ENCODE measurements at regions not wholly inside any gene's neighbourhood (a gene's known extent, or its start where the extent isn't known, plus 50 kb on each side); places are given as distances from the start of the nearest gene placed in this dataset.
"Not testable (repeated sequence)": the region's sequence is repeated elsewhere in the genome, so short reads cannot be mapped to it uniquely, and the experiment has no call there.

GRCh38 chr20:6321235-6321634 is 198.4 kb upstream of the FERMT1 start:
- not testable (repeated sequence) for DNase-seq (ENCODE audit: low spot score)

GRCh38 chr20:6311841-6312655 is 189.2 kb upstream of the FERMT1 start:
- DNase-seq (ENCODE audit: low spot score), result no peak

DNA sequence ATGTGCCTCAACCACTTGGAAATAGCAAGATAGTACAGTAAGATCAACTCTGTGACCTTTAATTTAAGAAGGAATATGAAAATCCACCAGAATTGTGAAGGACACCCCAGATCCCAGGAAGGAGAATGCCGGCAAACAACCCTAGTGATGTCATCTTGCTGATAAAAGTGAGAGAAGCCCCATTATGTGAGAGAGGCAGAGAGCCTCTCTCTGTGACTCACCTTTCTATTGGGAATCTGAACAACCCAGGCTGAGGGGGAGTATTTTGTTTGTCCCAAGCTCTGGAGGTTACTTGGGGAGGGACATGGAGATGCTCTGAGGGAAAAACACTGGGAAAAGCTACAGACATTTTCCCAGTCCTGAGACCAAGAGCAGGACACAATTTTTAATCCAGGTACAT is 188.3 kb upstream of the FERMT1 start:
- no peak for DNase-seq (ENCODE audit: low spot score)

DNA sequence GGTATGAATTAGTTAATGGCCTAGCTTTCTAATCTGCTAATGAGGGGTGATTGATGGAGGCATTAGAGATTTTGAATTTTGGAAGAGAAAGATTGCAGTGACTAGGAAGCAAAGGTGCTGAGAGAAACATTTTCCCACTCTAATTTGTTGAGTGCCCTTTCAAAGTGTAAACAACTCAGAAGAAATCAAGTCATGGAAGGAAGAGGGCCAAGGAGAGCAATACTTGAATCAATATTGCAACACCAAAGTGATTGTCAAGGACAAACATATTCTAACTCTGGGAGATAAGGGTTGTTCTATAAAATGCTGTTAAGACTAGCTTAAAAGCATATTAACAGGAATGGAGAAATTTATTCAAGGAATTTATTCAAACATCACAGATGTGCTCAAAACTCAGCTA is 182.7 kb upstream of the FERMT1 start:
- DNase-seq (ENCODE audit: low spot score), result no peak

GRCh38 chr20:6302041-6302440 is 179.2 kb upstream of the FERMT1 start:
- no peak for DNase-seq (ENCODE audit: low spot score)

DNA sequence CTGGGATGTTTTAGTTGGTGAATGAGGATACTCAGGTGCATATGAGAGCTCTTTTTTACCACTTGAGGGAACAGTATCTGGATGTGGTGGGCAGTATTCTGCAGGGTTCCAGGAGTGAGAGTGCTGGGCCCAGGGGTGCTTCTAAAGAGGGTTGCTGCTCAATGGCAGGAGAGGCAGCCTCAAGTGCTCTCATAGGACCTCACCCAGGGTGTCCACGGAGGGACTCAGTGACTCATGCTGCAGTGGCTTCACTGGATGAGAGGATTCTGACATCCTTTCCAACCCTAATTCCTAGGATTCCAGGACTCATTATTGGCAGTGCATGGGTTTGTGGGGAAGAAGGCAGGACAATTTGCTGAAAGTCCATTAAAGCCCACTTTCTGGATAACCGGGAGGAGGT is 176.6 kb upstream of the FERMT1 start:
- no peak for DNase-seq (ENCODE audit: low spot score)

DNA sequence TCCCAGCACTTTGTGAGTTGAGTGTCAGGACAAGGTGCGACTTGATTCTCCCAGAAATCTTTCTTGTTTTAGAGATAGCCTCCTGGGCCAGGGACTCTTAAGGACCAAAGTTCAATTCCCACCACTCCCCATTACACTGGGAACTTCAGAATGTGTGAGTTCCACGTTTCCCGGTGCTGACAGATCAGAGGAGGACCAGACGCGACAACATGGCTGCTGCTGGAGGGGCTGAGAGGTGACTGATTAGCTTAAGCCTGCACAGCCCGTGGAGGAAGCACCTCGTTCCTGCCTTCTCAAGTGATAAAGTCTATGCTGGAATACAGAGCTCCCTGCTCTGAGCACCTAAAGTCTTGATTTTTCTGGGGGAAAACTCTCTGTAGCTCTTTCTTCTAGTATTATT is 175.2 kb upstream of the FERMT1 start:
- DNase-seq (ENCODE audit: low spot score), result no peak

DNA sequence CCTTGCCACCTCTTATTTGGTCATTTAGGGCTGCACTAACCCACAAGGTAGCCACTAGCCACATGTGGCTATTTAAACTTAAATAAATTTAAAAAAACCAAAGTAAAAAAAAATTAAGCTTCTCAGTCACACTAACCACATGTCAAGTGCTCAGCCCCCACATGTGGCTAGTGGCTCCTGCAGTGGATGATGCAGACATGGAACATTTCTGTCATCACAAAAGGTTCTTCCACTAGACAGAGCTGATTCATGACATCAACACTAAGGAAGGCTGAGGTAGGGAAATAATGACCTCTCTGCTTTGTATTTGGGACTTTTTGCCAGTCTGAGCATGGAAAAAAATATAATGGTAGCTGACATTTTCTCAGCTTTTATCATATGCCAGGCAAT is 173.0 kb upstream of the FERMT1 start:
- DNase-seq (ENCODE audit: low spot score), result no peak

- no peak for DNase-seq (ENCODE audit: low spot score)
Observed at GRCh38 chr20:6295127-6295866, 172.5 kb upstream of the FERMT1 start.

DNA sequence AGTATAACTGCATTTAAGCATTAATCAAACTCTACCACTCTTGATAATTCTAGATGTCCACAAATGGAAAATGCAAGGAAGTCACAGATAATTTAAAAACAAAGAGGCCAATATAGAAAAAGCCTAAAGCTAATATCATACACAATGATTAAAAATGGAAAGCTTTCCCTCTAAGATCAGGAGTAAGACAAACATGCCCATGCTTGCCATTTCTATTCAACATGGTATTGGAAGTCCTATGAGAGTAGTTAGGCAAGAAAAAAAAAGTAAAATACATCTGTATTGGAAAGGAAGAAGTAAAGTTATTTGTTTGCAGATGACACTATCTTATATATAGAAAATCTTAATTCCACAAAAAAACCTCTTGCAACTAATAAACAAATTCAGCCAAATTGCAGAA is 164.6 kb upstream of the FERMT1 start:
- no peak for DNase-seq (ENCODE audit: low spot score)

DNA sequence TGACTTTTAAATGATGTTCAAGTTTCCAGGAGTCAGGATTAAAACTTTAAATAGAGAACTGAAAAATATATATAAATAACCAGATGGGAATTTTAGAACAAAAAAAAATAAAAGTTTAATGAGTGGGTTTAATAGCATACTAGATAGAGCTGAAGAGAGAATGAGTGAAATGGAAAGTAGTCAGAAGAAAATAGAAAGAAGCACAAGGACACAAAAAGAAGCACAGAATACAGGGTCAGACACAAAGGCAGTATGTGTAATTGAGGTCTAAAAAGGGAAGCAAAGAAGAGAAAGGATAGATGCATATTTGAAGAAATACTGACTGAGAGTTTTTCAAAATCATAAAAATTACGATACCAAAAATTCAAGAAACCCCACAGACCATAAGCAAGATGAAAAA is 159.8 kb upstream of the FERMT1 start:
- no peak for DNase-seq (ENCODE audit: low spot score)

GRCh38 chr20:6277661-6278240 is 154.9 kb upstream of the FERMT1 start:
- no peak for DNase-seq (ENCODE audit: low spot score)

DNA sequence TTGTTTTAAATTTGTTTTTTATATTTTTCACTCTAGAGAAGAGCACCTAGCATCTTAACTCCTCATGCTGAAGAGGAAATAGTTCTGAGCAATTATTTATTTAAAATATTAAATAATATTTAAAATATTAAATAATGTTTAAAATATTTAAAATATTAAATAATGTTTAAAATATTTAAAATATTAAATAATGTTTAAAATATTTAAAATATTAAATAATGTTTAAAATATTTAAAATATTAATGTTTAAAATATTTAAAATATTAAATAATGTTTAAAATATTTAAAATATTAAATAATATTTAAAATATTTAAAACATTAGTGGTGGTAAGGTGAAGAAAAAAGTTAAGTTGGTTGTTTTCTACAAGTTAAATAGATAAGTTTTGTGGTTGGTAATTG is 147.6 kb upstream of the FERMT1 start:
- not testable (repeated sequence) for DNase-seq (ENCODE audit: low spot score)

DNA sequence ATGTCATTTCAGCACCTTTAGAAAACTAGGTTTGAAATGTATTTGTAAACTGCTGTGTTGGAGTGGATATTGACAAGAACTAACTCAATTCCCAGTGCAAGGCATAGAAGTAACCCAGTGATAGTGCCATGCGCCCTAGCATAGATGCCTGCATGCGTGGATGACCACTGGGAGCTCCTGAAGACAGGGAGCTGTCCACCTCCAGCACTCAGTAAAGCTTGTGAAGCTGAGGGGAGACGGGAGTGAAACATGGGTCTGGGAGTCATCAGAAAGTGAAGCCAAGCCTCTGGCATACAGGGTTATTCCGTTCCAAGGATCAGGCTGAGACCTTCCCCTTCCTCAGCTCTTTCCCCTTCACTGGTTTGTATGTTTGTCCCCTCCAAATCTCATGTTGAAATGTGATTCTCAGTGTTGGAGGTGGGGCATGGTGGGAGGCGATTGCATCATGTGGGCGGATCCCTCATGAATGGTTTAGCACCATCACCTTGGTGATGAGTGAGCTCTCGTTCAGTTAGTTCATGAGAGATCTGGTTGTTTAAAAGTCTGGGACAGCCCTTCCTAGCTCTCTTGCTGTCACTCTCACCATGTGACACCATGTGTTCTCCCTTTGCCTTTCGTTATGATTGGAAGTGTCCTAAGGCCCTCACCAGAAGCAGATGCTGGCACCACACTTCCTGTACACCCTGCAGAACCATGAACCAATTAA is 146.5 kb upstream of the FERMT1 start:
- no peak for DNase-seq (ENCODE audit: low spot score)

DNA sequence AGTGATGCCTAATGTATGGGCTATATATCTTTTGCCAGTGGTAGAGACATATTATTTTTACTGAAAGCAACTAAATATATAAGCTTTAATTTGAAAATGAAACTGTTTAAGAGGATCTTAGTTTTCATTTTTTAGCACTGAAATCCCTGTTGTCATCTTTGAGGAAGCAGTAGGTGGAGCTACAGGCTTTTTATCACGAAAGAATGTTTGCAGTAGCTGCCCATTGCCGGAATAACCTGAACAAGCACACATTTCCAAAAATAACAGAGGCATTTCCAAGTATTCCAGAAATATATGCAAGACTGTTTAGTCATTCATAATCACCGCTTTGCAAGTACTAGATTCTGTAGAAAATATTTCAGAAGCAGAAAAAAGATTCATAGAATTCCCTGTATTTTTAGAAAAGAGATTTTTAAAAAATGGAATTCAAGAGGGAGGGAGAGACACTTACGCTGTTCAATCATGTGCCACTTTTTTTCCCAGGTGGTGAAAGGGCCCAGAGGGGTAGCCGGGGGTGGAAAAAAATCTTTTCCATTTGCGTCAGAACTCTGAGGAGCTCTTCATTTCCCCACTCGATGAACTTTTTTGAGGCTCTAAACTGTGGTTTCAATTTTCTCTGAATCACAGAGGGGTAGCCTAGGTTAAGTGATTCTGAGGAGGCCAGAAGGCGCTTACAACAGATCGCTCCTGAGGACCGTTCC is 142.5 kb upstream of the FERMT1 start:
- DNase-seq (ENCODE audit: low spot score), result peak; percentile 43

DNA sequence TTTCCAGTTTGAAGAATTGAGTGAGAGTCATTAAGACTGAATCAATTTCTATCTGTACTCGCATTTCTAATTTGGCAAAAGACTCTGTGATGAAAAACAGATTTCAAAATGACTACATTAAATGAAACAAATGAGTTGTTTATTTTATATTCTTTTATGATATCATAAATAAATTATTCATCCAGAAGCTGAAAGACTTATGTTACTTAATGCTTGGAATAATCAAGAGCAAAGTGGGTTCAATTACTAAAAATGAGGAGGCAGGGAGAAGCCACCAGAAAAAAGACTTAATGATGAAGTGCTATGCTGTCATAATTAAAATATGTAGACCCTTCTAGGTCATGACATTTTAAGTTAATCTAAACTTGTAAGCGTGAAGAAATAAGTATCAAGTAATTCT is 130.6 kb upstream of the FERMT1 start:
- no peak for DNase-seq (ENCODE audit: low spot score)

GRCh38 chr20:6245436-6245835 is 122.6 kb upstream of the FERMT1 start:
- no peak for DNase-seq (ENCODE audit: low spot score)

- no peak for DNase-seq (ENCODE audit: low spot score)
Observed at GRCh38 chr20:6241591-6241990, 118.8 kb upstream of the FERMT1 start.

DNA sequence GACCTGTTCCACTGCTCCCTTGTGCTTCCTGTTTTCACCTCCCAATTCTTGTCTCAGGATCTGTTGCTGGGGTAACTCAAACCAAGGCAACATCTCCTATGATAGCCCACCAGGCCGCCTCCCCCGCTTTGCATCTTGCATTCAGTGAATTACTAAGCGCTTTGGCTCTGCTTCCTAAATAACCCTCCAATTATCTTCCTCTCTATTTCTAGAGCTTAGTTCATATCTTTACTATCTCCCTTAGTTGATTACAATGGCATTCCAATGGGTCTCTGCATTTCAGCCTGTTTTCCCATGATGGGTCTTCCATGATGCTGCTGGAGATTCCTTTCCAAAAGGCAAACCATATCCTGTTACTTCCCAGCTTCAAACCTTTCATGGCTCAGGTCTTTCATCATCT is 117.2 kb upstream of the FERMT1 start:
- no peak for DNase-seq (ENCODE audit: low spot score)

DNA sequence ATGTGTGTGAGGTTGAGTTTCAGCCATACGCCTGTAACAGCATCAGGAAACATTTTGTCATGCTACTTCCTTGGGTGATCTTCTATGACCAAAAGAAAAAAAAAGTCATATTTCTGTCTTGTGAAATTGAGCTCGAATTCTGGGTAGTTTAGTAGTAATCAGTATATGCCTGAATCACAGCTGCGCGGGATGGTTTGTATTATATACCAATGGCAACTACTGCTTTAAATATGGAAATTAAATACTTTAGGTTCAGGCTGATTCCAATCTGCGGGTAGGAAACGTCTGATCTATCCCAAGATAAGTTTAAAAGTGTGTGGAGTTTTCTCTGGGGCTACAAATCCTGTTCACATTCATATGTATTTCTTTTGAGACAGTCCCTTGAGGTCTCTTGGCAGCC is 115.6 kb upstream of the FERMT1 start:
- no peak for DNase-seq (ENCODE audit: low spot score)

- DNase-seq (ENCODE audit: low spot score), result no peak
Observed at GRCh38 chr20:6235510-6235909, 112.7 kb upstream of the FERMT1 start.

GRCh38 chr20:6232436-6232835 is 109.6 kb upstream of the FERMT1 start:
- DNase-seq (ENCODE audit: low spot score), result no peak

Measured in AG20443 (cell line).